ENCODE measurements at regions not wholly inside any gene's neighbourhood (a gene's known extent, or its start where the extent isn't known, plus 50 kb on each side); places are given as distances from the start of the nearest gene placed in this dataset.

- no peak for DNase-seq (ENCODE audit: low spot score)
These were observed 63.2 kb upstream of the TNIP3 start for GRCh38 chr4:121227341-121227792.

DNA sequence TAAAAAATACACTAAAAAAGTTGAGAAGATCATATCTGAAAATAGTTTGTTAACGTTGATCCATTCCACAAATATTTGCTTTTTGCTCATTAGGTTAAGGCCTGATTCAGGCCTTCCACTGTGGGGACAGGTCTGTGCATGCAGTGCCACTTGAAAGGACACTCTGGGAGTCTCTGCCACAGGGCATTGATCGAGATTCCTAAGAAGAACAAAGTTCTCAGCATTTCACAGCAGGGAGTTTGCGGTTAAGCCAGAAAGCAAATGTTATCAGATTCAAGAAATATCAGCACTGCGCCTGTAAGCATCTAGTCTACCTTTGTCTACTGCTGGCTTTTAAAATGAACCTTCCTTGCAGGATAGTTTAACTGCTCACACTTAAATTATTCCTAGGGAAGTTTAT is 62.2 kb upstream of the TNIP3 start:
- no peak for DNase-seq (ENCODE audit: low spot score)

DNA sequence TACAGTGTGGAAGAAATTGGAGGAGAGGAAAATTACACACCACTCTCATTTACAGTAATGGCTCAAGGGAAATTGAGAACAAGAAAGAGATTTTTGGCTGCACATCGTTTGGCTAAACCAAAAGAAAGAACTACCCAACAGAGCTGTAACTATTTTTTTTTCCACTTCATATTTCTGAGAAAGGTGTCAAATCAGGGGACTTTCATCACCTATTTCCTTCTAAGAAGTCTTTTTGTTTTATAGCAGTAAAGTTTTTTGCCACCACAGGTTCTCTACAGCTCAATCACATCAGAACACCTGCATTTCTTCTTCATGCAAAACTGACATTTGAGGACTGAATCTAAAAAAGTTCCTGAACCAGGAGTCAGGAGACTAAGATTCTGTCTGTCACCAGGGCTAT is 57.5 kb upstream of the TNIP3 start:
- DNase-seq (ENCODE audit: low spot score) = no peak

DNA sequence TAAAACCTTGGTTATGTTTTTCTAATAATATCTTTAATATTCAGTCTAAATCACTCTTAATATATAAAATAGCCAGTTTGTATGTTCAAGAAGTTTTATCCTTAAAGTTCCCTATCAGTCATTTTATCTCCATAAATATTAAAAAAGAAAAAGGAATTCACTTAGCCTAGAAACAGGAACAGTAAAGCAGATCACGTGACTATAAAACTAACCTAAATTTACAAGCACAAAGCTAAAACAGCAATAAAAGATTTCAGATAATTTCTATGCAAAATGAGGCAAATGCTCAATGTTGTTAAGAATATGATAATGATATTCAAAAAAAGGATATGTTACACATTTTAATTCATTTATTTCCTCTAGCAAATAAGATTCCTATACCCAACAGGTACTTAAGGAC is 57.1 kb upstream of the TNIP3 start:
- no peak for DNase-seq (ENCODE audit: low spot score)

- DNase-seq (ENCODE audit: low spot score) = no peak
These were observed 56.6 kb upstream of the TNIP3 start for GRCh38 chr4:121220698-121221097.

DNA sequence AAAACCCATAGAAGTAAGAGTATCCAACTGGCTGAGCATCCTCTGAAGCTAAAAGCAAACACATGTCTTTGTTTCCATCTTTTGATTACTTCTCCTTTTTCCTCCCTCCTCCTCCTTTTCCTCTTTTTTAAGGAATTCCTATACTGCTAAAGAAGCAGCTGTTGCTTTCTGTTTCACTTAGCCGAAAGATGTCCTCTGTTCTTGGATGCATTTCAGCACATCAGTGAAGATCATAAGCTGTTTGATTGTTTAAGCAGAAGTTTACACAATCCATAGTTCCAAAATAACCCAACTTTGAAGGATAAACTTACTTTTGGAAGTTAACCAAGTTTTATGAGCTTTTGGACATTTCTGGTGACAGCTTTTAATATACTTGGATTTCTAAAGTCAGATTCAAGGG is 55.1 kb upstream of the TNIP3 start:
- no peak for DNase-seq (ENCODE audit: low spot score)

GRCh38 chr4:121217351-121217750 is 53.2 kb upstream of the TNIP3 start:
- no peak for DNase-seq (ENCODE audit: low spot score)

DNA sequence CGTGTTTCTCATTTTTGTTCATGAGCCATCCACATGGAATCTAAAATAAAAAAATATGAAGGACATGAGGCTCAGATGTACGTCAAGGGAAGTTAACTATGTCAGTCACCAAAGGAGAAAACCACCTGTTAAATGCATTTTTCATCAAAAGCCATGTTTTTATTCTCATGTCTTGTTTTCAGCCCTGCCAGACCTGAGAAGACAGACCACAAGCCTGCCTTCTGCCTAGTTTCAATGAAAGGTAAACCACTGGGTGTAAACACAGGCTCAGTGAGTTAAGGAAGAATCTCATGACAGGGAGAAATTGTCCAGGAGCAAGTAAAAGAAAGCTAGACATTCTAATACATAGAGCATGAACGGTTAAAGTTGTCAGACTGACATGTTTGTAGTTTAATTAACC is 52.3 kb upstream of the TNIP3 start:
- DNase-seq (ENCODE audit: low spot score) = no peak

- no peak for DNase-seq (ENCODE audit: low spot score)
These were observed 49.8 kb upstream of the TNIP3 start for GRCh38 chr4:121213940-121214339.

All from HT-29 (cell line).